Trophoblast cell (in vitro differentiated cells and primary cell): ENCODE measurements at regions not wholly inside any gene's neighbourhood (a gene's known extent, or its start where the extent isn't known, plus 50 kb on each side); places are given as distances from the start of the nearest gene placed in this dataset.
"Not testable (repeated sequence)": the region's sequence is repeated elsewhere in the genome, so short reads cannot be mapped to it uniquely, and the experiment has no call there.

Source experiments
- DNase-seq, 2 donors: peaks; one replicate each; pipeline ENCODE4 v3.0.0-alpha.2; 2016
- H2AFZ ChIP-seq: 2 replicates; pipeline ENCODE4 v1.6.1; 2013; ENCODE audit warnings: low read length, moderate library complexity, mild to moderate bottlenecking; ENCODE audit not compliant: insufficient read depth, poor library complexity
- H2AK5ac ChIP-seq: 2 replicates; pipeline ENCODE4 v1.6.1; 2013; ENCODE audit warnings: mild to moderate bottlenecking, low read length
- H2BK120ac ChIP-seq: 2 replicates; pipeline ENCODE4 v1.6.1; 2013; ENCODE audit warnings: low read length, mild to moderate bottlenecking, moderate library complexity; ENCODE audit not compliant: insufficient read depth, poor library complexity
- H2BK12ac ChIP-seq: 2 replicates; pipeline ENCODE4 v1.6.1; 2013; ENCODE audit warnings: mild to moderate bottlenecking, low read length, moderate library complexity
- H2BK5ac ChIP-seq: 2 replicates; pipeline ENCODE4 v1.6.1; 2013; ENCODE audit warnings: low read length, low read depth, moderate library complexity, mild to moderate bottlenecking; ENCODE audit not compliant: poor library complexity
- H3K14ac ChIP-seq: 2 replicates; pipeline ENCODE4 v1.6.1; 2013; ENCODE audit warnings: mild to moderate bottlenecking, low read length
- H3K18ac ChIP-seq: 2 replicates; pipeline ENCODE4 v1.6.1; 2013; ENCODE audit warnings: mild to moderate bottlenecking, low read length
- H3K23ac ChIP-seq: 2 replicates; pipeline ENCODE4 v1.6.1; 2013; ENCODE audit warnings: low read length
- H3K27ac ChIP-seq: 2 replicates; pipeline ENCODE4 v1.5.1; 2013; ENCODE audit warnings: low read depth, mild to moderate bottlenecking, inconsistent platforms, low read length, moderate library complexity
- H3K27me3 ChIP-seq: 2 replicates; pipeline ENCODE4 v1.6.1; 2013; ENCODE audit warnings: inconsistent platforms, mild to moderate bottlenecking, low read length, moderate library complexity; ENCODE audit not compliant: insufficient read depth
- H3K36me3 ChIP-seq, 2 experiments: 1 replicate in 1 of 2; 2 replicates in 1 of 2; pipeline ENCODE4 v1.6.1; 2013; ENCODE audit warnings: low read length in 2 of 2, mild to moderate bottlenecking in 2 of 2, moderate library complexity in 1 of 2; ENCODE audit not compliant: insufficient read depth in 2 of 2, control insufficient read depth in 1 of 2
- H3K4ac ChIP-seq: 2 replicates; pipeline ENCODE4 v1.6.1; 2013; ENCODE audit warnings: low read depth, mild to moderate bottlenecking, low read length, moderate library complexity
- H3K4me1 ChIP-seq, 2 experiments: 1 replicate in 1 of 2; 2 replicates in 1 of 2; pipeline ENCODE4 v1.6.1; 2013; ENCODE audit warnings: low read length in 2 of 2, mild to moderate bottlenecking in 2 of 2, moderate library complexity in 1 of 2; ENCODE audit not compliant: insufficient read depth in 2 of 2, control insufficient read depth in 1 of 2
- H3K4me2 ChIP-seq: 2 replicates; pipeline ENCODE4 v1.6.1; 2013; ENCODE audit warnings: inconsistent platforms, mild to moderate bottlenecking, low read length, moderate library complexity
- H3K4me3 ChIP-seq: 2 replicates; pipeline ENCODE4 v1.5.1; 2013; ENCODE audit warnings: mild to moderate bottlenecking, low read depth, low read length, inconsistent platforms
- H3K79me1 ChIP-seq: one replicate; pipeline ENCODE4 v1.6.1; 2013; ENCODE audit warnings: low read length
- H3K79me2 ChIP-seq: 2 replicates; pipeline ENCODE4 v1.6.1; 2013; ENCODE audit warnings: low read length, mild to moderate bottlenecking; ENCODE audit not compliant: control insufficient read depth, insufficient read depth, poor library complexity
- H3K9ac ChIP-seq: 2 replicates; pipeline ENCODE4 v1.6.1; 2013; ENCODE audit warnings: mild to moderate bottlenecking, low read length
- H3K9me3 ChIP-seq: 2 replicates; pipeline ENCODE4 v1.6.1; 2013; ENCODE audit warnings: low read depth, mild to moderate bottlenecking, control low read depth, inconsistent platforms, low read length; ENCODE audit not compliant: insufficient read depth
- H4K12ac ChIP-seq: 2 replicates; pipeline ENCODE4 v1.6.1; 2013; ENCODE audit warnings: low read depth, mild to moderate bottlenecking, low read length, moderate library complexity
- H4K8ac ChIP-seq: 2 replicates; pipeline ENCODE4 v1.6.1; 2013; ENCODE audit warnings: low read depth, mild to moderate bottlenecking, low read length, moderate library complexity
- H4K91ac ChIP-seq: one replicate; pipeline ENCODE4 v1.6.1; 2013; ENCODE audit warnings: low read depth, mild to moderate bottlenecking, low read length, moderate library complexity
- WGBS: extraction: QIAGEN DNeasy Blood & Tissue Kit; methylation state at CpG from one replicate; pipeline ENCODE4 v1.1.7; 2013; ENCODE audit warnings: missing lambda C conversion rate; ENCODE audit not compliant: insufficient read length, insufficient coverage; ENCODE audit errors: extremely low coverage; 5-methylcytosine and 5-hydroxymethylcytosine counted together

GRCh38 chr4:125650557-125650956, 335.8 kb downstream of the FAT4 start:
- no peak overlapping the region for H3K9ac ChIP-seq
- H2AFZ ChIP-seq, result no peak overlapping the region
- no peak overlapping the region for H2BK5ac ChIP-seq
- no peak overlapping the region for H2BK120ac ChIP-seq
- no peak overlapping the region for H4K91ac ChIP-seq
- no peak overlapping the region for H3K18ac ChIP-seq
- H3K79me1 ChIP-seq, result no peaks in the 10 kb centered on the region
- H2AK5ac ChIP-seq, result no peak overlapping the region
- H3K27me3 ChIP-seq, result no peaks in the 10 kb centered on the region
- H3K36me3 ChIP-seq, result no peaks in the 10 kb centered on the region
- H3K14ac ChIP-seq, result no peak overlapping the region
- no peak overlapping the region for H3K4me2 ChIP-seq
- H3K27ac ChIP-seq, result no peak overlapping the region
- DNase-seq, result no peak
- no peaks in the 10 kb centered on the region for H3K4me1 ChIP-seq
- H4K12ac ChIP-seq, result no peak overlapping the region
- no peak overlapping the region for H3K4me3 ChIP-seq
- no peak overlapping the region for H3K4ac ChIP-seq
- no peaks in the 10 kb centered on the region for H3K79me2 ChIP-seq
- H3K23ac ChIP-seq, result no peak overlapping the region
- H2BK12ac ChIP-seq, result no peak overlapping the region
- H4K8ac ChIP-seq, result no peak overlapping the region
- no peaks in the 10 kb centered on the region for H3K9me3 ChIP-seq

GRCh38 chr4:125651707-125652357, 337.1 kb downstream of the FAT4 start:
- H4K12ac ChIP-seq, H3K14ac ChIP-seq: not testable (repeated sequence)
- whole genome bisulfite sequencing, result no CpG with 5 or more reads among the region's 33 CpGs

GRCh38 chr4:125658773-125659172, 344.0 kb downstream of the FAT4 start:
- Histone ChIP-seq H3K27ac (no peak overlapping the region), H2BK120ac (no peak overlapping the region), H3K27me3 (no peaks in the 10 kb centered on the region), H3K4me1 (no peaks in the 10 kb centered on the region), H3K9me3 (no peaks in the 10 kb centered on the region), H3K4me3 (no peak overlapping the region), H4K12ac (no peak overlapping the region), H2AFZ (no peak overlapping the region), H4K8ac (no peak overlapping the region), H3K23ac (no peak overlapping the region), H3K79me1 (no peaks in the 10 kb centered on the region), H2BK5ac (no peak overlapping the region), H2BK12ac (no peak overlapping the region), H3K4me2 (no peak overlapping the region), H3K4ac (no peak overlapping the region), H3K14ac (no peak overlapping the region), H3K18ac (no peak overlapping the region), H4K91ac (no peak overlapping the region), H3K36me3 (no peaks in the 10 kb centered on the region), H2AK5ac (no peak overlapping the region), H3K9ac (no peak overlapping the region), H3K79me2 (no peaks in the 10 kb centered on the region)
- DNase-seq, result no peak

More at GRCh38 chr4:125651707-125652357, 337.1 kb downstream of the FAT4 start:
- not testable (repeated sequence) for H2BK5ac ChIP-seq, H3K4me3 ChIP-seq, H3K27me3 ChIP-seq, DNase-seq, H4K8ac ChIP-seq, H2BK12ac ChIP-seq, H3K4me2 ChIP-seq, H4K91ac ChIP-seq, H2BK120ac ChIP-seq, H2AK5ac ChIP-seq, H2AFZ ChIP-seq, H3K18ac ChIP-seq, H3K36me3 ChIP-seq, H3K9ac ChIP-seq, H3K9me3 ChIP-seq, H3K79me2 ChIP-seq, H3K4ac ChIP-seq, H3K23ac ChIP-seq, H3K27ac ChIP-seq, H3K79me1 ChIP-seq, H3K4me1 ChIP-seq

DNA sequence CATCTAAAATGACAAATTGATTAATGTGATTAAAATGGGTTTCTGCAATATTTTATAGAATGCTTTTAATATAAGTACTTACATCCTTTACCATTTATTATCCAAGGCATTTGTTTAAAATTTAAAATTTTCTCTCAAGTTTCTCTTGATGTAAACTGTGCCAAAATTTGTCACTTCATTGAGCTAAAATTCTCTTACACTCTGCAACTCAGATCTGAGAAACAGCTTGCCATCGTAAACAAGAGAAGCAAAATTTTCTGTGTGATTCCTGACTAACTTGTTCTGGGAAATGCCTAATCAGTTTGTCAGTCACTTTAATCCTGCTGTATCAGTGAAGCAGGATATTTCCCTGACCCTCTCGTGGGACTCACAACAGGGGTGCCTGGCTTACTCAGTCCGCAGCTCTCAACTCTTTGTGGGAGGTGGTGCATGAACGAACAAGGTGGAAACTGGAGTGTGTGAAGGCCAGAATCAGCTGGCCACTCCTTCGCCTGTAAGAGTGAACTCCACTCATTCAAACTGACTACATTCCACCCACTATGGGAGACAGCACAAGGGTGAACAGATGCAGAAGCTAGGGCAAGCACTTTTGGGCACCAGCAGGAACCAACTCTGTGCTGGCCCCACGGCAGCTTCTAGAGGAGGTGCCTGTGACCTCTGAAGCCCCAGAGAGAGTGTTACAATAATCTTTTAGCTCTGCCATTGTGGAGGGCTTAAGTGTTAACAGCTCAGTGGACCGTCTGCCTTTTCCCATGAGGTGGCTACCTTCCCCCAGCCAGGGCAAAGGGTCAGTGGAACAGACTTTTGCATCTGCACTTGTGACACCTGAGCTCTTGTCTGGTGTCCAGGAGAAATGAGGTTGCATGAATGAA, 349.4 kb downstream of the FAT4 start:
- no peak for DNase-seq
- H2BK5ac ChIP-seq, result no peak overlapping the region
- H3K4ac ChIP-seq, result no peak overlapping the region
- H3K23ac ChIP-seq, result no peak overlapping the region
- H2AK5ac ChIP-seq, result no peak overlapping the region
- H3K27me3 ChIP-seq, result no peaks in the 10 kb centered on the region
- no peaks in the 10 kb centered on the region for H3K79me1 ChIP-seq
- WGBS, result no CpG with 5 or more reads among the region's 7 CpGs
- H3K36me3 ChIP-seq, result no peaks in the 10 kb centered on the region
- no peaks in the 10 kb centered on the region for H3K79me2 ChIP-seq
- no peaks in the 10 kb centered on the region for H3K4me1 ChIP-seq
- no peak overlapping the region for H4K8ac ChIP-seq
- no peak overlapping the region for H3K18ac ChIP-seq
- H4K91ac ChIP-seq, result no peak overlapping the region
- no peak overlapping the region for H3K4me2 ChIP-seq
- H3K14ac ChIP-seq, result no peak overlapping the region
- no peak overlapping the region for H2BK12ac ChIP-seq
- no peak overlapping the region for H3K27ac ChIP-seq
- H3K9me3 ChIP-seq, result no peaks in the 10 kb centered on the region
- H3K4me3 ChIP-seq, result no peak overlapping the region
- H2BK120ac ChIP-seq, result no peak overlapping the region
- H3K9ac ChIP-seq, result no peak overlapping the region
- no peak overlapping the region for H2AFZ ChIP-seq
- no peak overlapping the region for H4K12ac ChIP-seq
